GM12875 (cell line): ENCODE measurements at regions not wholly inside any gene's neighbourhood (a gene's known extent, or its start where the extent isn't known, plus 50 kb on each side); places are given as distances from the start of the nearest gene placed in this dataset.

Experiments
- H3K4me3 ChIP-seq: one replicate; pipeline ENCODE4 v1.5.1; 2011; ENCODE audit warnings: low read depth, low read length, control low read depth
- TF ChIP-seq, protein P1 (sequence below): IDR thresholded peaks from 2 replicates; pipeline ENCODE4 v1.5.1; 2011; ENCODE audit warnings: low read depth, mild to moderate bottlenecking, control low read depth, inconsistent platforms, low read length, moderate library complexity, borderline replicate concordance; ENCODE audit not compliant: insufficient read depth

DNA sequence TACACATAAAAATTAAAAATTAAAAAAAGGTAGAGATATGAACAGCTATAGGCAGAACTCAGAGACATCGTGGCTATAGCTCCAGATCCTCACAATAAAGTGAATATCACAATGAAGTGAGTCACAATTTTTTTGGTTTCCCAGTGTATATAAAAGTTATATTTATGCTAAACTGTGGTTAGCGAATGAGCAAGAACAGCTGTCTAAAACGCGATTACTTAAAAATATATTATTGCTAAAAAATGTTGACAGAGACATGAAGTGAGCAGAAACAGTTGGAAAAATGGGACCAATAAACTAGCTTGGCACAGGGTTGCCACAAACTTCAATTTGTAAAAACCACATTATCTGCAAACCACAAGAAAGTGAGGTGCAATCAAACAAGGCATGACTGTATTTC, 551.7 kb upstream of the NETO1 start:
- no peak overlapping the region for H3K4me3 ChIP-seq
- TF ChIP-seq, protein P1, sequence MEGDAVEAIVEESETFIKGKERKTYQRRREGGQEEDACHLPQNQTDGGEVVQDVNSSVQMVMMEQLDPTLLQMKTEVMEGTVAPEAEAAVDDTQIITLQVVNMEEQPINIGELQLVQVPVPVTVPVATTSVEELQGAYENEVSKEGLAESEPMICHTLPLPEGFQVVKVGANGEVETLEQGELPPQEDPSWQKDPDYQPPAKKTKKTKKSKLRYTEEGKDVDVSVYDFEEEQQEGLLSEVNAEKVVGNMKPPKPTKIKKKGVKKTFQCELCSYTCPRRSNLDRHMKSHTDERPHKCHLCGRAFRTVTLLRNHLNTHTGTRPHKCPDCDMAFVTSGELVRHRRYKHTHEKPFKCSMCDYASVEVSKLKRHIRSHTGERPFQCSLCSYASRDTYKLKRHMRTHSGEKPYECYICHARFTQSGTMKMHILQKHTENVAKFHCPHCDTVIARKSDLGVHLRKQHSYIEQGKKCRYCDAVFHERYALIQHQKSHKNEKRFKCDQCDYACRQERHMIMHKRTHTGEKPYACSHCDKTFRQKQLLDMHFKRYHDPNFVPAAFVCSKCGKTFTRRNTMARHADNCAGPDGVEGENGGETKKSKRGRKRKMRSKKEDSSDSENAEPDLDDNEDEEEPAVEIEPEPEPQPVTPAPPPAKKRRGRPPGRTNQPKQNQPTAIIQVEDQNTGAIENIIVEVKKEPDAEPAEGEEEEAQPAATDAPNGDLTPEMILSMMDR = no peak

DNA sequence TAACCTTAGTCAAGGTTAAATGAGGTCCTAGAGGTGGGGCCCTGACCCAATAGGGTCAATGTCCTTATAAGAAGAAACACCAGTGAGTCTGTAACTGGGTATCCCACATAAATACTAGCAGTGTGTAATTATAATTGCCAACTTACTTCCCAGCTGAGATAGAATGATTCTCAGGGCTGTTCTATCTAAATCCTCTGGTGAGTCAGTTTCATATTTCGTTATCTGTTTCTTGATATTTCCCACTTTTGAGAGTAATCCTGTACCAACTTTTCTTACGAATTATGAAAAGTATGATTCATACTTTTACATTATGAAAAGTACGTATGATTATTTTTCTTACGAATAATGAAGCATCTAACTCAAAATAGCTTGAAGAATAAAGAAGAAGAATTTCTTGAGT, 546.8 kb upstream of the NETO1 start:
- TF ChIP-seq, protein P1 = no peak
- H3K4me3 ChIP-seq = no peak overlapping the region

DNA sequence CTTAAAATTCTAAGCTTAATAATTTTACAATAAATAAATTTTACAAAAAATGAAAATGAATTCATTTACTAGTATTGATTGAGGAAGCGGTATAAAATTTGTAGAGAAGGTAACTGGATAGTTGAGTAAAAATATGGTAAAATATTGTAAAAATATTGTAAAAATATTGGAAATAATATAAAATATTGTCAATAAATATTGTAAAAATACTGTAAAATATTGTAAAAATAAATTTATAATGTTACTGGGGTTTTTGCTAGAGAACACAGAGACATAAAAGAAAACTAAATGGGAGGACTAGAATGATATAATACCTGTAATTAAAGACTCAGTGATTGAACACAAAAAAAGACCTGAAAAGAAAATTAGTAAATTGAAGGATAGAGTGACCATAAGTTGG, 546.3 kb upstream of the NETO1 start:
- no peak overlapping the region for H3K4me3 ChIP-seq
- TF ChIP-seq, protein P1 = no peak

DNA sequence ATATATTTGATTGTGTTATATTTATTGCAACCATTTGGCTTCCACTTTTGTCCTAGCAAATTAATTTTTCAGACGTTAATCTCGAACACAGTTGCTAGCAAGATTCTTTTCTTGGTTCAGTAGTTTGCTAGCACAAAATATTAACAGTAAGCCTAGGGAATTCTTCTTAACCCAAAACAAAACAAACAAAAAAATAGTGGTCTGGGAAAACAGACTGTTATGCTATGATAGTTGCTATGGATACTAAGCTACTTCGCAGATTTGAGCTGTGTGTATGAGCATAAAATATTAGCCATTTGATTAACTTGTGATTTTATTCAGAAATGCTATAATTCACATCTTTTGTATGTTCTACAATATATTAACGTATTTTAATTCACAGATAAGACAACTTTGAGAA, 541.5 kb upstream of the NETO1 start:
- TF ChIP-seq, protein P1 = no peak

DNA sequence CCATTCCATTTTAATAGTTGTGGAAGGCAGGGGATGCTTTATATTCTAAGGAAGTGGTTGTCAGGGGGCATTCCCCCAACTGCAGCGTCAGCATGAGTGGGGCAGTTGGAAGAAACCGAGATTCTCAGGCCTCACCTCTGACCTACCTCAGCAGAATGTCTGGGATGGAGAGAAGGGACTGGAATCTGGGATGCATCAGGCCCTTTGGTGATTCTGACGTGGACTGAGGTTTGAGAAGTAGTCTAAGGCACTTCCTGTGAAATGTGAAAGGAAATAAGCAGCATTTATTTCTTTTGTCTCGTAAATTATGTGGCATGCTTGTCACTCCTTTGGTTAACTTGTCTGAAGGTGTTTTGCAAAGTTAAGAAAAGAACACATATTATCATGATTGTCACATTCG, 540.7 kb upstream of the NETO1 start:
- TF ChIP-seq, protein P1 = no peak
- no peak overlapping the region for H3K4me3 ChIP-seq

More for the DNA sequence above, 541.5 kb upstream of the NETO1 start:
- no peak overlapping the region for H3K4me3 ChIP-seq

DNA sequence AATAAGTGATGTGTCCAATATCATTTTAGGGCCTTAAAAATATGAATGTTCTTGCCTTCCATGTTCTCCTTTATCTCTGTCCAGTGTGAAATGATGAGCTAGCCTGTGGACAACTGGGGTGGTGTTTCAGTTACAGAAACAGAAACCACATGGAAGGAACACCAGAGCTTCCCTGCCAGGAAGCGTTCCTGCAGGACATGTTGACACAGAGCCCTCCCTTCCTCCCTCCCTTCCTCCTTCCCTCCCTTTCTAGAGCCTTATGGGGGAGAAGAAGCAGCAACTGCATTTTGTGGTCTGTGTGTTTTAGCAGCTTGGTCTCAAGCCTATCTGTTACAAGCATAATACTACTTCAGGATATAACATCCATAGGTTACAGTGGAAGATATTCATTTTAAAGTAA, 539.7 kb upstream of the NETO1 start:
- TF ChIP-seq, protein P1 = no peak
- no peak overlapping the region for H3K4me3 ChIP-seq

DNA sequence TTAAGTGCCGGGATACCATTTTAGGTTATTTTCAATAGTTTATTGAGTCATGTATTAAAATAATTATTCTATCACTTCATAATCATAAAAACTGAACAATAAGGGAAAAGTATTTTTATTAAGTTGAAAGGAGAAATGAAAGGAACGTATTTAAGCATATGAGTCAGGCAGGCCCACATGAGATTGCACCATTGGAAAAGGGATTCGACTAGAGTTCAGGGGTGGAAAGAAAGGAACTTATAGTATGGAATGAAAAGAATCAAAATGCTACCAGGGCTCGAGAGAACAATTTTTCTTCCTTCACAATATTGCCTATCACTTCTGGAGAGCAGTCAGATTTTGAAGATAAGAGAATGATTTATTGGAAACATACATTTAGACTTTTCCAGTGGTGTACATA, 516.5 kb upstream of the NETO1 start:
- H3K4me3 ChIP-seq = no peak overlapping the region
- TF ChIP-seq, protein P1 = no peak
